ENCODE measurements at regions not wholly inside any gene's neighbourhood (a gene's known extent, or its start where the extent isn't known, plus 50 kb on each side); places are given as distances from the start of the nearest gene placed in this dataset.

- no peak overlapping the region for H2AFZ ChIP-seq (ENCODE audit: low read depth, low read length)
Observed at GRCh38 chr14:59087240-59087639, 101.2 kb upstream of the DAAM1 start.

GRCh38 chr14:59087711-59088110 lies 100.8 kb upstream of the DAAM1 start:
- Histone ChIP-seq H3K4me1 (ENCODE audit: control insufficient read depth, extremely low read depth, insufficient read depth, low read length) (no peaks in the 10 kb centered on the region), H3K4me3 (replicated peaks in 1 of 3; ENCODE audit: insufficient read depth in 1 of 3, low read depth in 1 of 3, low read length in 3 of 3) (no peak overlapping the region), H3K9me3 (replicated peaks; ENCODE audit: control insufficient read depth, insufficient read depth, low read length) (no peaks in the 10 kb centered on the region), H3K27me3 (ENCODE audit: control insufficient read depth in 2 of 2, insufficient read depth in 2 of 2, low read length in 2 of 2) (peaks cover 2 to 6% of the 10 kb centered on the region in 2 experiments), H3K9ac (replicated peaks; ENCODE audit: extremely low read depth, insufficient read depth, low read length) (no peak overlapping the region), H2AFZ (ENCODE audit: low read depth, low read length) (no peak overlapping the region), H3K79me2 (ENCODE audit: control insufficient read depth, insufficient read depth, low read length) (no peaks in the 10 kb centered on the region), H3K9me1 (replicated peaks; ENCODE audit: control insufficient read depth, extremely low read depth, insufficient read depth, low read length) (no peaks in the 10 kb centered on the region), H3K4me2 (ENCODE audit: insufficient read depth, low read length) (no peak overlapping the region), H3K27ac (ENCODE audit: insufficient read depth, low read depth, low read length) (no peak overlapping the region), H4K20me1 (replicated peaks; ENCODE audit: control insufficient read depth, extremely low read depth, insufficient read depth, low read length) (no peaks in the 10 kb centered on the region), H3K36me3 (ENCODE audit: control insufficient read depth in 2 of 2, extremely low read depth in 1 of 2, insufficient read depth in 2 of 2, low read length in 2 of 2) (no peaks in the 10 kb centered on the region)
- ChIA-PET CTCF (no interaction called here), POLR2A (no interaction called here)
- dilution Hi-C loops (cut with MboI; ENCODE audit: extremely low pct_ligation_motif_present, low sequenced_read_pairs) = no loop called here
- intact Hi-C loops (cut with micrococcal nuclease) = no loop called here
- BruUV-seq (replicated peaks) = no TSS peak
- no peak for TF ChIP-seq JUN (IDR thresholded peaks at IDR 0.05; ENCODE audit: borderline replicate concordance, insufficient read depth, insufficient read length, low read depth)
- no peak for TF ChIP-seq MAX (IDR thresholded peaks at IDR 0.05; ENCODE audit: insufficient read depth, insufficient read length)
- TF ChIP-seq EZH2 (IDR thresholded peaks at IDR 0.05; ENCODE audit: borderline replicate concordance, low read depth, low read length, severe bottlenecking) = no peak
- TF ChIP-seq MYC (IDR thresholded peaks at IDR 0.05; ENCODE audit: low read depth, low read length) = no peak
- TF ChIP-seq POLR2AphosphoS5 (IDR thresholded peaks at IDR 0.05; ENCODE audit: insufficient read depth, low read depth, low read length) = no peak
- no peak for TF ChIP-seq CTCF (IDR thresholded peaks at IDR 0.05; ENCODE audit: extremely low read depth in 1 of 2, insufficient read depth in 1 of 2, low read depth in 1 of 2, low read length in 2 of 2)
- TF ChIP-seq FOS (IDR thresholded peaks at IDR 0.05; ENCODE audit: borderline replicate concordance, insufficient read depth, low read length) = no peak
- TF ChIP-seq GATA2 (IDR thresholded peaks at IDR 0.05; ENCODE audit: insufficient read depth, insufficient read length, low read depth, low read length) = no peak
- TF ChIP-seq POLR2A (IDR thresholded peaks at IDR 0.05; ENCODE audit: low read depth, low read length) = no peak
- FAIRE-seq (no peak), DNase-seq (ENCODE audit: low read depth, low spot score) (no peak)

More at GRCh38 chr14:59087240-59087639, 101.2 kb upstream of the DAAM1 start:
- H3K9me3 ChIP-seq (replicated peaks; ENCODE audit: control insufficient read depth, insufficient read depth, low read length) = no peaks in the 10 kb centered on the region
- ChIA-PET POLR2A (no interaction called here), CTCF (no interaction called here)
- no peak overlapping the region for H3K4me2 ChIP-seq (ENCODE audit: insufficient read depth, low read length)
- no peak overlapping the region for H3K9ac ChIP-seq (replicated peaks; ENCODE audit: extremely low read depth, insufficient read depth, low read length)
- no peak overlapping the region for H3K27ac ChIP-seq (ENCODE audit: insufficient read depth, low read depth, low read length)
- H3K9me1 ChIP-seq (replicated peaks; ENCODE audit: control insufficient read depth, extremely low read depth, insufficient read depth, low read length) = no peaks in the 10 kb centered on the region
- intact Hi-C loops (cut with micrococcal nuclease) = no loop called here
- FAIRE-seq = no peak
- dilution Hi-C loops (cut with MboI; ENCODE audit: extremely low pct_ligation_motif_present, low sequenced_read_pairs) = no loop called here
- no peaks in the 10 kb centered on the region for H3K36me3 ChIP-seq (ENCODE audit: control insufficient read depth in 2 of 2, extremely low read depth in 1 of 2, insufficient read depth in 2 of 2, low read length in 2 of 2)
- TF ChIP-seq MYC (IDR thresholded peaks at IDR 0.05; ENCODE audit: low read depth, low read length) (no peak), MAX (IDR thresholded peaks at IDR 0.05; ENCODE audit: insufficient read depth, insufficient read length) (no peak)
- no TSS peak for BruUV-seq (replicated peaks)
- no peaks in the 10 kb centered on the region for H3K4me1 ChIP-seq (ENCODE audit: control insufficient read depth, extremely low read depth, insufficient read depth, low read length)
- no peak for DNase-seq (ENCODE audit: low read depth, low spot score)
- peaks cover 3 to 7% of the 10 kb centered on the region in 2 experiments for H3K27me3 ChIP-seq (ENCODE audit: control insufficient read depth in 2 of 2, insufficient read depth in 2 of 2, low read length in 2 of 2)
- H3K4me3 ChIP-seq (replicated peaks in 1 of 3; ENCODE audit: insufficient read depth in 1 of 3, low read depth in 1 of 3, low read length in 3 of 3) = no peak overlapping the region
- no peaks in the 10 kb centered on the region for H4K20me1 ChIP-seq (replicated peaks; ENCODE audit: control insufficient read depth, extremely low read depth, insufficient read depth, low read length)
- no peaks in the 10 kb centered on the region for H3K79me2 ChIP-seq (ENCODE audit: control insufficient read depth, insufficient read depth, low read length)
